Naive thymus-derived CD8-positive, alpha-beta T cell (primary cell): ENCODE measurements at regions not wholly inside any gene's neighbourhood (a gene's known extent, or its start where the extent isn't known, plus 50 kb on each side); places are given as distances from the start of the nearest gene placed in this dataset.

ENCODE experiments used
- ATAC-seq, 2 donors: fragments of 150-1000 bp; cut with Tn5 transposase in 1 of 2; sonication (Bioruptor Pico), chemical (Tn5 transposase) in 1 of 2; 1 replicate in 1 of 2; 2 replicates in 1 of 2; pipeline ENCODE4 v1.10.0; 2021; ENCODE audit warnings: mild to moderate bottlenecking in 2 of 2, moderate library complexity in 2 of 2
- POLR2A ChIA-PET: fragments of 350-600 bp; sonication (Branson Sonifier 250); formaldehyde crosslinking; loops from one replicate; lab custom pipeline; 2021; ENCODE audit warnings: antibody characterized with exemption; lab: Charles Lee
- DNase-seq, 10 donors: peaks; one replicate each; pipeline versions ENCODE4 v3.0.0 to v3.0.0-alpha.2; 2020 to 2022
- H3K27ac Mint-ChIP-seq, 10 donors: one replicate each; pipeline ENCODE4 v1.8.0; 2020 to 2022; ENCODE audit warnings: mild to moderate bottlenecking in 10 of 10, mixed read lengths in 10 of 10, moderate library complexity in 4 of 10, inconsistent platforms in 1 of 10
- H3K27me3 Mint-ChIP-seq, 5 donors: one replicate each; pipeline ENCODE4 v1.8.0; 2021 to 2022; ENCODE audit warnings: mixed read lengths in 5 of 5
- H3K36me3 Mint-ChIP-seq, 3 donors: one replicate each; pipeline ENCODE4 v1.8.0; 2020 to 2022; ENCODE audit warnings: mixed read lengths in 3 of 3, mild to moderate bottlenecking in 2 of 3, inconsistent platforms in 1 of 3
- H3K4me1 Mint-ChIP-seq, 4 donors: one replicate each; pipeline ENCODE4 v1.8.0; 2021 to 2022; ENCODE audit warnings: mixed read lengths in 4 of 4
- H3K4me3 Mint-ChIP-seq, 10 donors: one replicate each; pipeline ENCODE4 v1.8.0; 2020 to 2022; ENCODE audit warnings: mild to moderate bottlenecking in 10 of 10, mixed read lengths in 10 of 10, moderate library complexity in 6 of 10, inconsistent platforms in 1 of 10
- H3K9me3 Mint-ChIP-seq, 9 donors: one replicate each; pipeline ENCODE4 v1.8.0; 2020 to 2022; ENCODE audit warnings: mixed read lengths in 9 of 9, mild to moderate bottlenecking in 3 of 9, inconsistent platforms in 1 of 9, moderate library complexity in 1 of 9

- Mint-ChIP-seq H3K9me3 (peaks cover 0 to 24% (median 5%) of the 10 kb centered on the region in 9 donors), H3K27me3 (no peaks in the 10 kb centered on the region), H3K27ac (no peak overlapping the region), H3K4me1 (peaks cover 0 to 2% (median 0%) of the 10 kb centered on the region in 4 donors), H3K4me3 (no peak overlapping the region), H3K36me3 (no peaks in the 10 kb centered on the region)
- ATAC-seq, result no peak
- DNase-seq, result no peak
- POLR2A ChIA-PET, result no interaction called here
These were observed 782.0 kb upstream of the KLHL1 start for GRCh38 chr13:70890289-70890688.

GRCh38 chr13:70889163-70889562, 780.9 kb upstream of the KLHL1 start:
- H3K4me1 Mint-ChIP-seq, result peaks cover 0 to 2% (median 0%) of the 10 kb centered on the region in 4 donors
- POLR2A ChIA-PET, result no interaction called here
- H3K4me3 Mint-ChIP-seq, result no peak overlapping the region
- no peak overlapping the region for H3K27ac Mint-ChIP-seq
- H3K27me3 Mint-ChIP-seq, result no peaks in the 10 kb centered on the region
- H3K9me3 Mint-ChIP-seq, result peaks cover 0 to 24% (median 5%) of the 10 kb centered on the region in 9 donors
- DNase-seq (no peak), ATAC-seq (no peak)
- no peaks in the 10 kb centered on the region for H3K36me3 Mint-ChIP-seq

GRCh38 chr13:70884196-70884595, 775.9 kb upstream of the KLHL1 start:
- ATAC-seq (no peak), DNase-seq (no peak)
- Mint-ChIP-seq H3K36me3 (no peaks in the 10 kb centered on the region), H3K27me3 (no peaks in the 10 kb centered on the region), H3K27ac (no peak overlapping the region), H3K4me3 (no peak overlapping the region), H3K9me3 (peaks cover 0 to 19% (median 4%) of the 10 kb centered on the region in 9 donors), H3K4me1 (peaks cover 0 to 2% (median 0%) of the 10 kb centered on the region in 4 donors)
- POLR2A ChIA-PET, result no interaction called here

DNA sequence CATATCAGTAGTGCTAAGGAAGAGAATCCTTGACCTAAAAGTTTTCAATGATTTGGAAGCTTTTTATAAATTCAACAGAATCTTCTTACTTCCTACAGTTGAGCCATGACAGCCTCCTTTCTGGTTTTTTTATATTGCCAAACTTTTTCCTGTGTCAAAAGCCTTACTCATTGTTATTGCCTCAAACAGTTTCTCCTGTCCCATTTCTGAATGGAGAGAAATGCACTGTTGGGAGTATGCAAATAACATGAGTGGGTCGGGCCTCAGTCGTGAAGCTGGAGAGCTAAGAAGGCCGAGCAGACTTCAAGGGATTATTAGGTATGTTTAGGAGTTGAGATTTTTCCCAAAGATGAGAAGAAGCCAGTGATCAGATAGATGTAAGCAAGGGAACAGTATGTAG, 766.4 kb upstream of the KLHL1 start:
- H3K4me3 Mint-ChIP-seq, result no peak overlapping the region
- no peaks in the 10 kb centered on the region for H3K36me3 Mint-ChIP-seq
- H3K27ac Mint-ChIP-seq, result no peak overlapping the region
- H3K27me3 Mint-ChIP-seq, result no peaks in the 10 kb centered on the region
- H3K9me3 Mint-ChIP-seq, result peaks cover 0 to 5% (median 0%) of the 10 kb centered on the region in 9 donors
- no peak for ATAC-seq
- DNase-seq, result no peak
- POLR2A ChIA-PET, result no interaction called here
- no peaks in the 10 kb centered on the region for H3K4me1 Mint-ChIP-seq

GRCh38 chr13:70864731-70865130, 756.5 kb upstream of the KLHL1 start:
- H3K27me3 Mint-ChIP-seq, result no peaks in the 10 kb centered on the region
- POLR2A ChIA-PET, result no interaction called here
- DNase-seq, result no peak
- peaks cover 0 to 26% (median 7%) of the 10 kb centered on the region in 9 donors for H3K9me3 Mint-ChIP-seq
- no peak overlapping the region for H3K4me3 Mint-ChIP-seq
- no peak for ATAC-seq
- no peaks in the 10 kb centered on the region for H3K36me3 Mint-ChIP-seq
- H3K27ac Mint-ChIP-seq, result no peak overlapping the region
- H3K4me1 Mint-ChIP-seq, result no peaks in the 10 kb centered on the region

GRCh38 chr13:70856711-70857110, 748.5 kb upstream of the KLHL1 start:
- ATAC-seq (no peak), DNase-seq (no peak)
- no peak overlapping the region for H3K27ac Mint-ChIP-seq
- POLR2A ChIA-PET, result no interaction called here
- no peaks in the 10 kb centered on the region for H3K36me3 Mint-ChIP-seq
- H3K4me1 Mint-ChIP-seq, result no peaks in the 10 kb centered on the region
- H3K9me3 Mint-ChIP-seq, result peaks cover 0 to 20% (median 7%) of the 10 kb centered on the region in 9 donors
- no peak overlapping the region for H3K4me3 Mint-ChIP-seq
- peaks cover 0 to 1% (median 0%) of the 10 kb centered on the region in 5 donors for H3K27me3 Mint-ChIP-seq

DNA sequence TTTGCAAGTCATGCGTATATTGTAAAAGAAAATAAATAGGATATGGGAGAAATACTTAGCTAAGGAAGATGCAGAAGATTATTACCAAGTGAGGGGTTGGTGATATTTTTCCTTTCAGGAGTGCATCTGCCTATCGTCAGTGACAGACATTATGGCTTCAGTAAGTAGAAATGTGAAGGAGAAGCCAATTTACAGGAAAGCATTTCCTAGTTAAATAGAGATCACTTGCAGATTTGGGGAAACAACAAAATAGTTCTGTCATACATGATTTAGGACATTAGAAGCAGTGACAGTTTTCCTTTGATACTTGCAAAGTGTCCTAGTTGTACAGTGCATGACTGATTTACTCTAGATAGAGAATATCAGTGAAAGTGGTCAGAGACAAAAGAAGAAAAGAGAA, 747.8 kb upstream of the KLHL1 start:
- H3K4me1 Mint-ChIP-seq, result no peaks in the 10 kb centered on the region
- no peak overlapping the region for H3K27ac Mint-ChIP-seq
- H3K9me3 Mint-ChIP-seq, result peaks cover 0 to 15% (median 4%) of the 10 kb centered on the region in 9 donors
- ATAC-seq (no peak), DNase-seq (no peak)
- H3K27me3 Mint-ChIP-seq, result peaks cover 0 to 1% (median 0%) of the 10 kb centered on the region in 5 donors
- no peaks in the 10 kb centered on the region for H3K36me3 Mint-ChIP-seq
- no peak overlapping the region for H3K4me3 Mint-ChIP-seq
- POLR2A ChIA-PET, result no interaction called here

GRCh38 chr13:70849222-70849621, 741.0 kb upstream of the KLHL1 start:
- ATAC-seq (no peak), DNase-seq (no peak)
- Mint-ChIP-seq H3K9me3 (peaks cover 0 to 9% (median 2%) of the 10 kb centered on the region in 9 donors), H3K27ac (no peak overlapping the region), H3K27me3 (peaks cover 0 to 1% (median 0%) of the 10 kb centered on the region in 5 donors), H3K4me1 (no peaks in the 10 kb centered on the region), H3K4me3 (no peak overlapping the region), H3K36me3 (no peaks in the 10 kb centered on the region)
- POLR2A ChIA-PET, result no interaction called here

DNA sequence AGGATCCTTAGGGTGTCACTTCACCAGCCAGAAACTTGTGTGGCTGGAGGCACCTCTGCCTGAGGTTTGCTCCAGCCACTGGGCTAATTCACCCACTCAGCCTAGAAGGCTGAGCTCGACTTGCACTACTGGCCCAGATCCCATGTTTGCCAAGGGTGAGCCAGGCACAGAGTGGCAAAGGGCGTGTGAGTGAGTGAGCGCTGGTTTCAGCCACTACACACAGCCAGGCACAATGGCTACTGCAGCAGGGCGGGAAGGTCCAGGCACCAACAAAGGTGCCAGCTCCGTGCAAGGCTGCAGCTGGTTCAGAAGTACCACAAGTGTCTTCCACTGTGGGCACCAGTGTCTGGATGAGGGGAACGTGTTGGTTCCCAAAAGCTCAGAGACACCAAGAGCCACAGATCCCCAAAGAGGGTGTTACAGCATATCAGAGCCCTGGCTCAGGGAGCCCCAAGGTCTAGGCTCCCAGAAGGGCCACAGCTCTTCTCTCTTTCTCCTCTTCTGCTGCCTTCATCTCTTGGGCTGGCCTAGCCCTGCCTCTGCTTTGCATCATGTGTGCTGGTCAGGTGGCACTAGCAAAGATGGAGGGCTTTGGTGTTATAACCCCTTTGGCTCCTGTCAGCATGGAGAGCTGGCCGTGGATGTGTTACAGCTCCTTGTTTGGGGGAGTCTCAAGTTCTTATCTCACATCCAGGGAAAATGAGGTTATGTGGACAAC, 736.3 kb upstream of the KLHL1 start:
- Mint-ChIP-seq H3K27ac (no peak overlapping the region), H3K4me3 (no peak overlapping the region), H3K9me3 (peaks cover 0 to 7% (median 4%) of the 10 kb centered on the region in 9 donors), H3K27me3 (no peaks in the 10 kb centered on the region), H3K36me3 (no peaks in the 10 kb centered on the region), H3K4me1 (no peaks in the 10 kb centered on the region)
- no peak for ATAC-seq
- POLR2A ChIA-PET, result no interaction called here
- no peak for DNase-seq

- Mint-ChIP-seq H3K4me1 (no peaks in the 10 kb centered on the region), H3K27ac (no peak overlapping the region), H3K27me3 (no peaks in the 10 kb centered on the region), H3K4me3 (no peak overlapping the region), H3K9me3 (peaks cover 0 to 9% (median 4%) of the 10 kb centered on the region in 9 donors), H3K36me3 (no peaks in the 10 kb centered on the region)
- ATAC-seq (no peak), DNase-seq (no peak)
- POLR2A ChIA-PET, result no interaction called here
These were observed 733.9 kb upstream of the KLHL1 start for GRCh38 chr13:70842062-70842644.

DNA sequence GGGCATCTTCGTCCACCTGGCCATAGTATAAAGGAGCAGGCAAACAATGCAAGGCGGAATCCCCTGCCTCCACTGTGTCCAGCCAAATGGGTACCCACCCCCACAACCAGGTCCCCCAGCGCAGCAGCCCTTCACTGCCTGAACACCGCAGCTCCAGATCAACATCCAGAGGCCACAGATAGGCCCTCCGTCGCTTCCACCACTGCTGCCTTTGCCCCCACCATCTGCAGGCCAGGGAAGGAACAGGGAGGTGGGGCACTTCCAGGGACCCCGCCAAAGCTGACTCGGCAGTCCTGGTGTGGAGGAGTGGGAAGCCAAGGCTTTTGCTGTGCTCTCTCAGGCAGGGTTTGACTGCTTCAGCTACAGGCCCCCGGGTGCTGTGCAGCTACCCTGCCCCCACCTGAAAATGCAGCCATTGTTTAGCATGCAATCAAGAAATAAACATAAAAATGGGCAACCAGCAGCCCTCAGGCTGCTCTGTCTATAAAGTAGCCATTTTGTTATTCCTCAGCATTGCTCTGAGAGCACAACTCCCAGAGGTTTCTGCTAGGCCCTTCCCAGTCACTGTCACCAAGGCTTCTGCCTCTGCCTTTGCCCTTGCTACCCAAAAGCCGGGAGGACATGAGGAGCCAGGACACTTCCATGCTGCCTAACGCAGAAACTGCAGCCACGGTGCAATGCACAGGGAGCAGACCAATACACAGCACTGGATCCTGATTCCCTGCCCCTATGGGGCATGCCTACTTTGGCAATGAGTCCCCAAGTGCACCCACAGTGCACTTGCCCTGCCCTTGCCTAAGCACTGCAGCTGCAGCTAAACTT, 733.2 kb upstream of the KLHL1 start:
- Mint-ChIP-seq H3K9me3 (peaks cover 0 to 9% (median 4%) of the 10 kb centered on the region in 9 donors), H3K4me3 (no peak overlapping the region), H3K27me3 (no peaks in the 10 kb centered on the region), H3K36me3 (no peaks in the 10 kb centered on the region), H3K27ac (no peak overlapping the region), H3K4me1 (no peaks in the 10 kb centered on the region)
- no peak for DNase-seq
- POLR2A ChIA-PET, result no interaction called here
- no peak for ATAC-seq

- POLR2A ChIA-PET, result no interaction called here
- no peaks in the 10 kb centered on the region for H3K4me1 Mint-ChIP-seq
- no peaks in the 10 kb centered on the region for H3K27me3 Mint-ChIP-seq
- H3K36me3 Mint-ChIP-seq, result no peaks in the 10 kb centered on the region
- H3K27ac Mint-ChIP-seq, result no peak overlapping the region
- DNase-seq (no peak), ATAC-seq (no peak)
- no peak overlapping the region for H3K4me3 Mint-ChIP-seq
- H3K9me3 Mint-ChIP-seq, result peaks cover 0 to 9% (median 2%) of the 10 kb centered on the region in 9 donors
These were observed 727.1 kb upstream of the KLHL1 start for GRCh38 chr13:70835371-70835770.

DNA sequence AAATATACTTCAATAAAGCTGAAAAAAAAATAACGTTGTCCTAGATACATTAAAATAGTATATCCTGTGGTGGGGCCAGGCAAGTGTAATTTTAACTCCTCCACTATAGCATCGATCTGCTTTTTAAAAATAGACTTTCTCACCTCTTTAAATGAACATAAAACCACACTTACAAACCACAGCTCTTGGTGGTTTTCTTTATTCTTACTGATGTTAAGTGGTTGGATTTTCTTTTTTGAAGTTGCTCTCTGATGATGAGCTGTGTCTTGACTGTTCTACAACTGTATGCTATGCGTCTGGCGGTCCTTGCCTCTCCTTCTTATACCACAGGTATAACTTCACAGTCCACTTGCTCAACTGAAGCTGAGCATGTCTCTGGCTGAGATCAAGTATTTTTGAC, 721.5 kb upstream of the KLHL1 start:
- Mint-ChIP-seq H3K4me3 (no peak overlapping the region), H3K9me3 (peaks cover 0 to 10% (median 0%) of the 10 kb centered on the region in 9 donors), H3K4me1 (peaks cover 0 to 3% (median 0%) of the 10 kb centered on the region in 4 donors), H3K36me3 (no peaks in the 10 kb centered on the region), H3K27me3 (no peaks in the 10 kb centered on the region), H3K27ac (no peak overlapping the region)
- ATAC-seq (no peak), DNase-seq (no peak)
- POLR2A ChIA-PET, result no interaction called here
